ENCODE measurements at regions not wholly inside any gene's neighbourhood (a gene's known extent, or its start where the extent isn't known, plus 50 kb on each side); places are given as distances from the start of the nearest gene placed in this dataset.

DNA sequence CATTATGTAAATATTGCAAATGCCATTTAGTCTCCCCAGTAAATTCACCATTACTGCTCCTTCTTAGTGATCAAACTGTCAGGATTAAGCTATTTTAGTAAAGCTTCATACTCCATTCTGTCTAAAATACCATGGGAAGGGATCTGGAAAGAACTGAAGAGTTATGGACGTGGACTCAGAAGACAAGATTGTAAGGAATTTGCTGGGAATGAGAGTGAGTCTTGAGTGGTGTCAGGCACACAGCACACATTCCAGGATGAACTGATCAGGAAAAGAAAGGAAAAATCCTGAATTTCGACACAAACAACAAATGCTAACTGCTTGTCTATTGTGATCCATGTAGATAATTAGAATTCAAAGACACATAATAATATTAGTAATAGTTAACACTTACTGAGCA is 311.0 kb downstream of the CENPC start:
- no peak for DNase-seq (ENCODE audit: low read depth in 2 of 2)

DNA sequence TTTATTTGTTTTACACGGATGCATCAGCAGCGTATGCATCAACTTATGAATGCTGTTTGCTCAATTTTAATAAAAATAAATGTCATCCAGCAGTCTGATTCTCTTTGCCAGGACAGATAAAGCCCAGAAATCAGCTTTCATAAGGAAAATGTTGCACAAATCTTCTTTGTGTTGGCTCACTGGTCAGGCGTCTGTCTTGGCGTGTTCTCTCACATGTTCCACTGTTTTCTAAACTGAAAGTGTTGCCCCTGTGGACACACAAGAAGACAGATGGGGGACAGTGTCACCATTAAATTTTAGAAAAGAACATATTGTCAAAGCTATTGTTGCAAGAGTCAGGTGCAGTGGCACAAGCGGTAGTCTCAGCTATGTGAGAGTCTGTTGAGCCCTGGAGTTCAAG is 316.2 kb downstream of the CENPC start:
- DNase-seq (ENCODE audit: low read depth in 2 of 2) = no peak

DNA sequence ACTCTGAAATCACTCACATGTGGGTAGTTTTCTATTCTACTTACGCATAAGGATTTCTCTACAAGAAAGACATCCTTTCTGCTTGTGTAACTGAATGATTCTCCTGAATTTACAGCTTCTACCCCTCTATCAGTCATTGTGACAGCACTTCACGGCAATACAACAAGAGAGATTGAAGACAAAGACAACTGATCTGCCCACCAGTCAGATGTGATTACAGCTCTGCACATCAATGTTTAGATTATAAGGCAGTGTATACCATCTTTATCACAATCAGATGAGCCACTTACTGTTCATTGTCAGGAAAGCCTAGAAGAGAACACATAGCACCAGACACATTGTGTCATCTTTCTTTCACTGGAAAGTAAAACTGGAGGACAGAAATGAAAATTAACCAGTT is 324.4 kb downstream of the CENPC start:
- DNase-seq (ENCODE audit: low read depth in 2 of 2) = no peak

DNA sequence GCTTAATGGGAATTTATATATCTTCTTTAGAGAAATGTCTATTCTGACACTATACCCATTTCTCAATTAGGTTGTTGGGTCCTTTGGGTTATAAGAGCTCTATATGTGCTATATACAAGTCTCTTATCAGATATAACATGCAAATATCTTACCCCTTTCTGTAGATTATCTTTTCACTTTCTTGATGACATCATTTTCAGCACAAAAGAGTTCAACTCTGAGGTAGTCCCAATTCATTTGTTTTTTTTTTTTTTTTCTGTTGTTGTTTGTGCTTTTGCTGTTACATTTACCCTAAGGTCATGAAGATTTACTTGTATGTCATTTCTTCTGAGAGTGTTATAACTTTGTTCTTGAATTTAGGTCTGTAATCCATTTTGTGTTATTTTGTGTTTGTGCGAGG is 326.4 kb downstream of the CENPC start:
- no peak for DNase-seq (ENCODE audit: low read depth in 2 of 2)

DNA sequence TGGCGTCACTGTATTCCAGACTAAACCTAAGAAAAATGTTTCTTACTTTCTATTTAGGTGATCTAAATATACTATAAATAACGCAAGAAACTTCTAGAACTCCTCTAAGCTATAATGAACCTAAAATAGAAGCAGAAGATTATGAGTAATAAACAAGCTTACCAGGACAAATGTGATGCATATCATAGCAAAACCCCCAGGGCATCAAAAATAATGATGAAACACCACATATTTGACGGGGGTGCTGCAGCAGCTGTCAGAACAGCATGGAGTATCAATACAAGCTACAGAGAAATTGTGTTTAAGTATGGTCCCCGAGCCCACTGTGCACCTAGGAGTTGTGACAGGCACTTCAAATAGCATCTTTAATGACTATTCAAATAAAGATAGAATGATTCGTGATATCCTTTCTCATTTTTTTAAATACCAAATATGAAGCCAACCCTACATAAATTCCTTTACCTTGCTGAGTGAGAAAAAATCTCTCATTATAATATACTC is 337.3 kb downstream of the CENPC start:
- no peak for DNase-seq (ENCODE audit: low read depth in 2 of 2)

DNA sequence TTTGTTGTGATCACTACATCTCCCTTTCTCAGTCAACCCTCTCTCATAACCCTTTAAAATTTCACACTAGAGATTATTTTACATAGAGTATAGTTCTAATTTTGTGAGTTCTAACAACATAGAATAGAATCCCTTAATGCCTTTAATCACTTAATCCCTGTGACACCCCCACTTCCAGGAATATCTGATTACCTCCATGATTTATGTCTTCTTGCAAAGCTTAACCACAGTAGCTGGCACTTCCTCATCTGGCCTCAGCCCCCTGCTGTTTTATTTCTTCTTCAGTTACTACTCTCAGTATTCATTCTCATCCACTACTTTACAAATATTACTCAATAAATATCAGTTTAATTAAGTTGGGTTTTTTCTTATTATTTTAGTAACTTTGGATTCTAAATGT is 340.9 kb downstream of the CENPC start:
- DNase-seq (ENCODE audit: low read depth in 2 of 2) = no peak

DNA sequence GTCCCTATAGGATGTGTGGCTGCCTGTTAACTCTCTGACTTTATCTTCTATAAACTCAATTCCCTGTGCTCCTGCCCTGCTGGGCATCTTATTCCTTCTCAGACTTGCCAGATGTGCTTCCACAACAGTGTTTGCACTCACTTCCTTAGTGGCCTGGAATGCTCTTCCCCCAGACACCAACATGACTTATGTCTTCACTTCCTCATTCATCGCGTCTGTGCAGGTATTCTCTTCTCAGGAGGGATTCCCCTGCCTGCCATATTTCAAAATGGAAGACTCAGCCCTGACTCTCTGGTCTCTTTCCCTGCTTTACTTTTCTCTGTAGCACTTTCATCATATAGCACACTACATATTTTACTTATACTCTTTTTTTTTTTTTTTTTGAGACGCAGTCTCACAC is 344.0 kb downstream of the CENPC start:
- no peak for DNase-seq (ENCODE audit: low read depth in 2 of 2)

DNA sequence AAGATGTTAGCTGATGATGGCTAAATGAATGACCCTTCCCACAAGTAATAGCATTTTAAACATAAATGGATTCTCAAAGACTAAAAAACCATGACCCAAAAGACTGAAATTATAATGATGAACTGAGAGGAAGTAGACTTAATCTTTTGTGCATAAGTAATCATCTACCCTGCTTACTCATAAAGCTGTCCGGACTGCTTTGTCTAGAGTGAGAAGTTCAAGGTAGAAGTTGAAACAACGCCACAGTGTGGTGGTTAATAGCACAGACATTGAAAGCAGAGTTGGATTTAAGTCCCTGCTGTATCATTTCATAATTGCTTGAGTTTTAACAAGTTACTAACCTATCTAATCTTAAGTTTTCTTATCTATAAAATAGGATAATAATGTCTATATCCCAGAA is 346.6 kb downstream of the CENPC start:
- DNase-seq (ENCODE audit: low read depth in 2 of 2) = no peak

DNA sequence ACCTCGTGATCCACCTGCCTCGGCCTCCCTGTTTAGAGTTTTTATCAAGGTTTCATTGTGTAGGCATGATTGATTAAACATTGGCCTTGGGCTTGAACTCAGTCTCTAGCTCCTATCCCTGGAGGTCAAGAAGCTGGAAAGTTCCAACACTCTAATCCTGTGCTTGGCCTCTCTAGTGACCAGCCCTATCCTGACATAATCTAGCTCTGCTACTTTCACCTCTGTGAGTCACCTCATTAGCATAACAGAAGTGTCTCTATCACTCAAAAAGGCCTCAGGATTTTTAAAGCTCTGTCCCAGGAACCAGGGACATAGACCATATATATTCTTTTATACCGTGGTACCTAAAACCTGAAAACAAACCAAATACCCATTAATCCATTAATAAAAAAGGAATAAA is 377.5 kb downstream of the CENPC start:
- DNase-seq (ENCODE audit: low read depth in 2 of 2) = no peak

DNA sequence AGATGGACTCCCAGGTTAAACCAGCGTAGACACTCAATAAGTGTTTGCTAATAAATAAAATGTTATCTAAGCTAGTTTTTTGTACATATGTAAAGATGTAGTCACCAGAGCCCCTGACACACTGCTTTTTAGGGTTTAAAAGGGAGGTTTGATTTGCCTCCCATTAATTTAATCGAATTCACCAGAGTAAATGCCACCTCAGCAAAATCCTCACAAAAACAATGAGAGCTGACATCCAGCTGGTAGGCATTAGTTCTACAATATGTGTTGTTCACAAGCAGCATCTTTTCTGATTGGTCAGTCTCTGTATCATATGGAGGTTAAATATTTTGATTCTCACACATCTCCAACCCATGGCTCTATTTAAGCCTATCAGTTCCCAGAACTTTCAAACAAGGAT is 382.6 kb downstream of the CENPC start:
- DNase-seq (ENCODE audit: low read depth in 2 of 2) = no peak

DNA sequence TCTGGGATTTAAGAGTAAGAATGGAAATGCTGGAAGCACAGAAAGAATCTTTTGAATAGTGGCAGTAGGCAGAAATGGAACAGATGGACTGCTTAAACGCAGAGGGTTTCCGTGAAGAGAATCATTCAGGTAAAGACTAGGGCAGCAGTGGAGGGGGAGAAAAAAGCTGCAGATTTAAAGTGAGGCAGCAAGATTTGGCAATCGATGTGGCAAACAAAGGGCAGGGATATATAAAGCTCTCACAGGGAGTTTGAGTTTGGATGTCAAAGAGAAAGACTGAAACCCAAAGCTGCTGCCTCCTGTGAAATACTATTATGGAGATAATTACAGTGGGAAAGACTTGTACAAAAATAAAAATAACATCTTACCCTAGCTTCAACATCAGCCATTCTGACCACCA is 384.0 kb downstream of the CENPC start:
- no peak for DNase-seq (ENCODE audit: low read depth in 2 of 2)

DNA sequence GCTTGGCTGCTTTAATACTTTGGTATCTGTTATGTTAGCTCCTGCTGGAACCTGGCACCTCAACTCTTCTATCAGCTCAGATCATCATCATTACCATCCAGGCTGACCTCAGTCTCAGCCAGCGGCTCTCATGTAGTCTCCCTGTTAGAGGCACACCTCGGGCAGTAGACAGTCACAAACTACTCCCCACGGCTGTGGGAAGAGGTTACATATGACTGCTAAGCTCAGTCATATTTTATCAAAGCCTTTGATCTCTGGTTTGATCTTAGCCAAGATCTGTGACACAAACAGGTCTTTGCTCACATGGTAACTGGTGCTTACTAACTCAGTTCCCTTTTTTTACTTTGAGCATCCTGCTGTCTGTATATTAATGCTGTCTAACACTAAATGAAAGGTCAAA is 384.9 kb downstream of the CENPC start:
- no peak for DNase-seq (ENCODE audit: low read depth in 2 of 2)

DNA sequence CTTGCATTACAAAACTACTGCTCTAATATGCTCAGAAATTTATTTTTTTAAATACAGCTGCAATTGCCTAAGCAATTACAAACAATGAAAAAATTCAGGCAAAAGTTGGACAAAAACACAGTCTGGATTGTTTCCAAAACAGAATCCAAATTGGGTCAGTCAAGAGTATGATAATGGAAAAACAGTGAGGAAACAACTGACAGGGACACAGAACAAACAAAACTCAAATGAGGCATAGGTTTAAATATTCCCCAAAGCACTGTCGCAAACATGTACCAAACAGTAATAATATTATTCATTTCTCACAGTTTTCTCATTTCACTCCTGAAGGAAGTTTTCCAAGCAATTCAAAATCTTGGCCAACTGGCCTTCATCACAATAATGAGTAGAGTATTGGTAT is 386.6 kb downstream of the CENPC start:
- no peak for DNase-seq (ENCODE audit: low read depth in 2 of 2)

DNA sequence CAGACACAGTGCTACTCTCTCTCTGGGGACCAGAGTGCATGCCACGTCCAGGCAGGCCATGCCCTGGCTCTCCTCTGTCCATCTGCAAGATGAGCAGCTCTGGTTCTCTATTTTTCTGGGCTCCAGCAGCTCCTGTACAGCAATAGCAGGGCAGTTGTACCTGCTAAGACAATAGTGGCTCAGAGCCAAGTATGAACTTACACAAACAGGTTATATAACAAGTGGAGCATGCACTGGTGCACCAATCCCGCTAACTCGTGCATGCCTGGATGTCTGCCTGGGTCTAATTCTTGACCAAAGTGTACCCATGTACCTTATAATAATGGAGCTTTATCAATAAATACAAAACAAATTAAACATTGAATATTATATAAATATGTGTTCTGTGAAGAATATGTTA is 392.3 kb downstream of the CENPC start:
- no peak for DNase-seq (ENCODE audit: low read depth in 2 of 2)

DNA sequence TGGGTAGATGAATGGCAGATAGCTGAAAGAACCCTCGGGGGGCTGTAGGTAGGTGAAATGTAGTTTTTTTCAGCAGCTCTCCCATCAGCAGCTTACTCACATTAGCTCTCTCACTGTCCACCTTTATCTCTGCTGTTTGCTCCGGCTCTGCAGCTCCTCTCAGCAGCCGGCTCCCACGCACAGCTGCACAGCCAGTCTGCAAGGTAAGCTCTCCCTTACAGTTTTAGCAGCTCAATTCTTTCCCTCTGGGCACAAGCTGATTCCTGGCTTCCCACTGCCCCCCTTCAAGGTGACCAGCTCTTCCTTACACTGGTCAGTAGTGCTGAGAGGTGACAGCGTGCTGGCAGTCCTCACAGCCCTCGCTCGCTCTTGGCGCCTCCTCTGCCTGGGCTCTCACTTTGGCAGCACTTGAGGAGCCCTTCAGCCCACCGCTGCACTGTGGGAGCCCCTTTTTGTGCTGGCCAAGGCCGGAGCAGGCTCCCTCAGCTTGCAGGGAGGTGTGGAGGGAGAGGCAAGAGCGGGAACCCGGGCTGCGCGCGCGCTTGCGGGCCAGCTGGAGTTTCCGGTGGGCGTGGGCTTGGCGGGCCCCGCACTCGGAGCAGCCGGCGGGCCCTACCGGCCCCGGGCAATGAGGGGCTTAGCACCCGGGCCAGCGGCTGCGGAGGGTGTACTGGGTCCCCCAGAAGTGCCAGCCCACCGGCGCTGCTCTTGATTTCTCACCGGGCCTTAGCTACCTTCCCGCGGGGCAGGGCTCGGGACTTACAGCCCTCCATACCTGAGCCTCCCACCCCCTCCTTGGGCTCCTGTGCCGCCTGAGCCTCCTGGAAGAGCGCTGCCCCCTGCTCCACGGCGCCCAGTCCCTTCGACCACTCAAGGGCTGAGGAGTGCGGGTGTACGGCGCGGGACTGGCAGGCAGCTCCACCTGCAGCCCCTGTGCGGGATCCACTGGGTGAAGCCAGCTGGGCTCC is 393.6 kb downstream of the CENPC start:
- DNase-seq (ENCODE audit: low read depth in 2 of 2) = no peak

DNA sequence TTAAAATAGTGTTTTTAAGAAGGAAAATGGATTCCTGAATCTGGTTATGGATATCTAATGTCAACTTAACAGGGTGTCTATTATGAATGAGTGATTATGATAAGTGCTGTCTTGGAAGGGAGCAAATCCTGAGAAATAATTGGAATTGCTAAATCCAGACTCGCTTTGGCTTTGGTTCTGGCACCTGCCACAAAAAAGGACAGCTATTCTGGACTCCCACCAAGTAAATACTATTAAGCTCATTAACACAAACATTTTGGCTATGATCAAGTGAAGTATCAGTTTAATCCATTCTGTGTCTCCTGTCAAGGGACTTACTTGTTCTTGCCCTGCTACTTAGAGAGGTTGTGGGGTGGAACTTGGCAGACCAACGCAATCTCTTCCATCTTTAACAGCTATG is 403.7 kb downstream of the CENPC start:
- no peak for DNase-seq (ENCODE audit: low read depth in 2 of 2)

DNA sequence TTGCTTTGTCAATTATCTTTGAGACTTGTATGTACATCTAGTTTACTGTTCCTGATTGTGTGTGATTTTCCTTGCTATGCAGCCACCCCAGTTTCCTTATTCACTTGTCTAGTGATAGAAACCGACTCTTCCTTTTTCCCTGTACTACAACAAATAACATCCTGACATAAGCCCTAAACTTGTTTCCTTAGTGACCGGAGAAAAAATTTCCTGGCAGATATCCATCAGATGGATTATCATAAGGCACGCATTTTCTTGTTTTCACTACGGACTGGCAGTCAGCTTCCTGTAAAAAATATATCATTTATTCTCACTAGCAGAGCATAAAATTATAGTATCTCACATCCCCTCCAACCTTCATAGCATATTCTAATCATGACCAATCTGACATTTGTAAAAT is 410.7 kb downstream of the CENPC start:
- no peak for DNase-seq (ENCODE audit: low read depth in 2 of 2)

DNA sequence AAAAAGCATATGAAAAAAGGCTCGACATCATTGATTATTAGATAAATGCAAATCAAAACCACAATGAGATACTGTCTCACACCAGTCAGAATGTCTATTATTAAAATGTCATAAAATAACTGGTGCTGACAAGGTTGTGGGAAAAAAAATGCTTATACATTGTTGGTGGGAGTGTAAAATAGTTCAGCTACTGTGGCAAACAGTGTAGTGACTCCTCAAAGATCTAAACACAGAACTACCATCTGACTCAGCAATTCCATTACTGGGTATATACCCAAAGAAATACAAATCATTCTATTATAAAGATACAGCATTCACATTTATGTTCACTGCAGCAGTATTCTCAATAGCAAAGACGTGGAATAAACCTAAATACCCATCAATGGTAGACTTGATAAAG is 412.1 kb downstream of the CENPC start:
- no peak for DNase-seq (ENCODE audit: low read depth in 2 of 2)

DNA sequence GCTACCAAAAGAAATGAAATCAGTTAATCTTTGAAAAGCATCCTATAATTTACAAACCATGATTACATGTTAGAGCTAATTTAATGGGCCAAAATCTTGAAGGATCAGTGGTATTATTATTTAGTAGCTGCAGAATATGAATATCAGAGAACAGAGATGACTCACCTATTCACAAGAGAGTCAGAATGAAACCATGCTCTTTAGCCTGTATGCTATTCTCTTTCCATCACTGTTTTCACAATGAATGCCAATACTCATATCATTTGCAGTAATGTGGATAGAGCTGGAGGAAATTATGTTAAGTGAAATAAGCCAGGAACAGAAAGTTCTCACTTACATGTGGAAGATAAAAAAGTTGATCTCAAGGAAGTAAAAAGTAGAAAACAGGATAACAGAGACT is 414.1 kb downstream of the CENPC start:
- DNase-seq (ENCODE audit: low read depth in 2 of 2) = no peak

DNA sequence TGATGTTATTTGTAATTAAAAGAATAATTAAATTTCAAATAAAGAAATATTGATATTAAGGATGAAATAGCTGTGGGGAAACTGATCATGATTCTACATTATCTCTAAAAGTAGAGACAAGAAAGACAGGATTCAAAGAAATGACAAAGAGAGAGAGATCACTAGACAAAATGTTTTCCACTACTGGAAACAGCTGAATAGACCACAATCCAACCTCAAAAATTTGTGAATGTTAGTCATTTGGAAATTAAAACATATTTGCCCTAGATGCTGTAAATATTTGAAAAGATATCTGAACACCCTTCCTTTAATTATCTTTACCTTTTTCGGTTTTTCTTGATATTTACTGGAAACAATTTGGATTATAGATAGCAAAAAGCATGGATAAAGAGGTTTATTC is 414.9 kb downstream of the CENPC start:
- no peak for DNase-seq (ENCODE audit: low read depth in 2 of 2)

DNA sequence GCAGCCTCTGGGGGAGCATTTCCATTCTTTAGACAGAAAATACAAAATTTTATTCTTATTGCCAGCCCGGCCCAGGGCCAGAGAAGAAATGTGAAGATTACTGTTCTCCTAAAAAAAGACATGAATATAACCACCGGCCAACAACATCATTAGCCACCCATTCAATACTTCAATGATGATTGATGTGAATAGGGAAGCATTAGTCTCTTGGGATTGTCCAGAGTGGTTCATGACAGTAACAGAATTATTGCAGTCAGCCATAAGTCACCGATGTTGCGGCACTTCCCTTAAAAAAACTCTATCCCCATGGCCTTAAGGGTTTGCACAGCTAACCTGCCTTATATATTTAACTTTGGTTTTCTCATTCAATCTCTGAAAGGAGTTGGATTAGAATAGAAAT is 418.7 kb downstream of the CENPC start:
- DNase-seq (ENCODE audit: low read depth in 2 of 2) = no peak

DNA sequence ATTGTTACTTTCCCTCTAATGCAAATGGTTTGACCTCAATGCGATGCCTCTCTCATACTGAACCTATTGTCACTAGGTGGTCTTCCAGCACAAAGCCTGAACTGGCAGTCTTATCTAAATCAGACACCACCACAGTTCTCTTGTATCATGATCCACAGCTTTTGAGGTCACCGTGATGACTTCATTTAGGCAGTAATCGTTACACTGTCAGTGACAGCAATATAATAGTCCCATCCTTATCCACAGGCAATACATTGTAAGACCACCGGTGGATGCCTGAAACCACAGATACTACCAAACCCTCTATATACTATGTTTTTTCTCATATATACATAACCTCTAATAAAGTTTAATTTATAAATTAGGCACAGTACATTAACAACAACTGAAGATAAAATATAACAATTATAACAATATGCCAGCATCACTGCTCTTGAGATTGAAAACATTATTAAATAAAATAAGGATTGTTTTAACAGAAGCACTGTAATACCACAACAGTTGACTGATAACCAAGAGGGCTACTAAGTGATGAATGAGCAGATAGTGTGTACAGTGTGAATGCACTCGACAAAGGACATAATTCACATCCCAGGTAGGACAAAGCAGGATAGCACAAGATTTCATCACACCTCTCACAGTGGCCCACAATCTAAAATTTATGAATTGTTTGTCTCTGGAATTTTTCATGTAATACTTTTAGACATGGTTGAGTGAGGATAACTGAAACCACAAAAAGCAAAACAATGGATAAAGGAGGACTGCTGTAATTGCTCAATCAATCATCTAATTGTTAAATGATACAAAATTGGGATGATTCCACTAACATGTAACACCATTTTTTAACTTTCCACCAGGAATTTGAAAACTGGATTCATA is 419.4 kb downstream of the CENPC start:
- DNase-seq (ENCODE audit: low read depth in 2 of 2) = no peak

DNA sequence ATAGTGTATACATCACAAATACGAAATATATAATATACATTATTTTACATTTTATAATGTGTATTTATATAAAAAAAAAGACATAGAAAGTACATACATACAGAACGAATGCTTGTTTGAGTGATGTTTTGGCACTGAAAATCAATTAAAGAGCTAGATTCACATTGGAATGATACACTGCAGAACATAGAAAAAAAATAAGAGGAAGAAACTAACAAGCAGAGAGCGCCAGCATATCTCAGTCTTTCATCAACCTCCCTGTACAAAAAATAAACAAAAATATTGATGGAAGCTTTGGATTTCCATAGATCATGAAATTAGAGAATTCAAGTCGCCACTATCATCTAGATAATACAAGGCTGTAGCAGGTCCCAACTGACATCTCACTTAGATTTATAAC is 420.6 kb downstream of the CENPC start:
- DNase-seq (ENCODE audit: low read depth in 2 of 2) = no peak

Measured in stimulated activated CD8-positive, alpha-beta memory T cell treated with anti-CD3 and anti-CD28 coated beads, Interleukin-15, amount 100 ng/mL, for 48 hours (primary cell).